Neural progenitor cell (in vitro differentiated cells): ENCODE measurements at regions not wholly inside any gene's neighbourhood (a gene's known extent, or its start where the extent isn't known, plus 50 kb on each side); places are given as distances from the start of the nearest gene placed in this dataset.

Experiments used
- DNase-seq: peaks from one replicate; pipeline ENCODE4 v3.0.0-alpha.2; 2016; ENCODE audit warnings: low spot score
- H2AFZ ChIP-seq: fragments of 200-600 bp; sonication (generic); replicated peaks from 2 replicates; pipeline ENCODE4 v1.6.1; 2016; ENCODE audit warnings: antibody characterized with exemption
- H3F3A ChIP-seq: fragments of 200-600 bp; sonication (generic); 2 replicates; pipeline ENCODE4 v1.6.1; 2016; ENCODE audit warnings: antibody characterized with exemption, low read depth
- H3K27ac ChIP-seq: fragments of 200-600 bp; sonication (generic); 2 replicates; pipeline ENCODE4 v1.5.1; 2016; ENCODE audit warnings: mild to moderate bottlenecking
- H3K27me3 ChIP-seq: fragments of 200-600 bp; sonication (generic); 2 replicates; pipeline ENCODE4 v1.6.1; 2016; ENCODE audit warnings: mild to moderate bottlenecking, moderate library complexity
- H3K36me3 ChIP-seq: fragments of 200-600 bp; sonication (generic); 2 replicates; pipeline ENCODE4 v1.5.1; 2016
- H3K4me1 ChIP-seq: fragments of 200-600 bp; sonication (generic); 2 replicates; pipeline ENCODE4 v1.6.1; 2016; ENCODE audit warnings: mixed run types
- H3K4me2 ChIP-seq: fragments of 200-600 bp; sonication (generic); 2 replicates; pipeline ENCODE4 v1.6.1; 2016
- H3K4me3 ChIP-seq: fragments of 200-600 bp; sonication (generic); 2 replicates; pipeline ENCODE4 v1.5.1; 2016
- H3K79me2 ChIP-seq: fragments of 200-600 bp; sonication (generic); 2 replicates; pipeline ENCODE4 v1.6.1; 2016; ENCODE audit warnings: low read depth
- H3K9ac ChIP-seq: fragments of 200-600 bp; sonication (generic); 2 replicates; pipeline ENCODE4 v1.6.1; 2016
- H3K9me3 ChIP-seq: fragments of 200-600 bp; sonication (generic); 2 replicates; pipeline ENCODE4 v1.5.1; 2016; ENCODE audit warnings: low read depth
- H4K20me1 ChIP-seq: fragments of 200-600 bp; sonication (generic); 2 replicates; pipeline ENCODE4 v1.6.1; 2016; ENCODE audit warnings: low read depth
- H3K27ac Mint-ChIP-seq: 3 replicates; pipeline ENCODE4 v1.8.0; 2021; ENCODE audit warnings: mixed read lengths
- H3K27me3 Mint-ChIP-seq: 2 replicates; pipeline ENCODE4 v1.8.0; 2022; ENCODE audit warnings: low read depth, mild to moderate bottlenecking, inconsistent platforms, moderate library complexity, mixed read lengths; ENCODE audit not compliant: insufficient read depth
- H3K36me3 Mint-ChIP-seq: 3 replicates; pipeline ENCODE4 v1.8.0; 2021; ENCODE audit warnings: mixed read lengths
- H3K4me1 Mint-ChIP-seq: 3 replicates; pipeline ENCODE4 v1.8.0; 2021; ENCODE audit warnings: mixed read lengths
- H3K4me3 Mint-ChIP-seq: 3 replicates; pipeline ENCODE4 v1.8.0; 2021; ENCODE audit warnings: mild to moderate bottlenecking, moderate library complexity, mixed read lengths
- H3K9me3 Mint-ChIP-seq: 3 replicates; pipeline ENCODE4 v1.8.0; 2020; ENCODE audit warnings: mixed read lengths
- EZH2 ChIP-seq: fragments of 200-600 bp; sonication (generic); IDR thresholded peaks from 2 replicates; pipeline ENCODE4 v1.6.1; 2017; ENCODE audit warnings: antibody characterized with exemption, mild to moderate bottlenecking, moderate library complexity
- EZH2phosphoT487 ChIP-seq: fragments of 200-600 bp; sonication (generic); IDR thresholded peaks from 2 replicates; pipeline ENCODE4 v1.6.1; 2017; ENCODE audit warnings: antibody characterized with exemption
- TF ChIP-seq, protein P1 (sequence below): fragments of 200-600 bp; sonication (generic); IDR thresholded peaks from 2 replicates; pipeline ENCODE4 v1.5.1; 2017; ENCODE audit warnings: antibody characterized with exemption, mild to moderate bottlenecking

DNA sequence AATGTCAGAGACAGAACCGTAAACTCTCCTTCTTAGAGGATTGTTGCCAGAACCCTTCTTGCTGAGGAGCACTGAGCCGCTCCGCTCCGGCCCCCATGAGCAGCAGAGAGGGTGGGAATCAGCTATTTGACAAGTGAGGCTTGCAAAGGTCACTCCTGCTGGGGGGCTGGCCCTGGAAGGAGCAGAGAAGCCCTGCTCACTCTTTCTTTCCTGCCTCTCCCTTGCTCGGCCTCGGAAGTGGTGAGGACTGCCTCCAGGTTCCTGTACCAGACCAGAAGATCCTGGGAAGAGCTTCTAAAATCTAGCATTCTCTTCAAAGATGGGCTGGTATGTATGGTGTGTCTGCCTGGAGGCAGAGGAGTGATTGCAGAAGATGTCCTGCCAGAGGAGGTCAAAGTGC lies 168.6 kb upstream of the NECTIN1 start:
- Histone ChIP-seq H3K9ac (no peak overlapping the region), H2AFZ (no peak overlapping the region), H3K4me2 (no peak overlapping the region), H3K4me1 (peaks cover 9% of the 10 kb centered on the region), H3K4me3 (no peak overlapping the region), H3F3A (peaks cover 7% of the 10 kb centered on the region), H4K20me1 (no peaks in the 10 kb centered on the region), H3K79me2 (no peaks in the 10 kb centered on the region), H3K36me3 (no peaks in the 10 kb centered on the region), H3K27me3 (no peaks in the 10 kb centered on the region), H3K9me3 (no peaks in the 10 kb centered on the region), H3K27ac (no peak overlapping the region)
- TF ChIP-seq EZH2: no peak
- TF ChIP-seq EZH2phosphoT487: no peak
- TF ChIP-seq, protein P1, sequence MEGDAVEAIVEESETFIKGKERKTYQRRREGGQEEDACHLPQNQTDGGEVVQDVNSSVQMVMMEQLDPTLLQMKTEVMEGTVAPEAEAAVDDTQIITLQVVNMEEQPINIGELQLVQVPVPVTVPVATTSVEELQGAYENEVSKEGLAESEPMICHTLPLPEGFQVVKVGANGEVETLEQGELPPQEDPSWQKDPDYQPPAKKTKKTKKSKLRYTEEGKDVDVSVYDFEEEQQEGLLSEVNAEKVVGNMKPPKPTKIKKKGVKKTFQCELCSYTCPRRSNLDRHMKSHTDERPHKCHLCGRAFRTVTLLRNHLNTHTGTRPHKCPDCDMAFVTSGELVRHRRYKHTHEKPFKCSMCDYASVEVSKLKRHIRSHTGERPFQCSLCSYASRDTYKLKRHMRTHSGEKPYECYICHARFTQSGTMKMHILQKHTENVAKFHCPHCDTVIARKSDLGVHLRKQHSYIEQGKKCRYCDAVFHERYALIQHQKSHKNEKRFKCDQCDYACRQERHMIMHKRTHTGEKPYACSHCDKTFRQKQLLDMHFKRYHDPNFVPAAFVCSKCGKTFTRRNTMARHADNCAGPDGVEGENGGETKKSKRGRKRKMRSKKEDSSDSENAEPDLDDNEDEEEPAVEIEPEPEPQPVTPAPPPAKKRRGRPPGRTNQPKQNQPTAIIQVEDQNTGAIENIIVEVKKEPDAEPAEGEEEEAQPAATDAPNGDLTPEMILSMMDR: no peak
- no peaks in the 10 kb centered on the region for H3K36me3 Mint-ChIP-seq
- H3K4me3 Mint-ChIP-seq: no peak overlapping the region
- no peak for DNase-seq
- peaks cover 23% of the 10 kb centered on the region for H3K4me1 Mint-ChIP-seq
- H3K9me3 Mint-ChIP-seq: no peaks in the 10 kb centered on the region
- peaks cover 7% of the 10 kb centered on the region for H3K27me3 Mint-ChIP-seq
- H3K27ac Mint-ChIP-seq: no peak overlapping the region

DNA sequence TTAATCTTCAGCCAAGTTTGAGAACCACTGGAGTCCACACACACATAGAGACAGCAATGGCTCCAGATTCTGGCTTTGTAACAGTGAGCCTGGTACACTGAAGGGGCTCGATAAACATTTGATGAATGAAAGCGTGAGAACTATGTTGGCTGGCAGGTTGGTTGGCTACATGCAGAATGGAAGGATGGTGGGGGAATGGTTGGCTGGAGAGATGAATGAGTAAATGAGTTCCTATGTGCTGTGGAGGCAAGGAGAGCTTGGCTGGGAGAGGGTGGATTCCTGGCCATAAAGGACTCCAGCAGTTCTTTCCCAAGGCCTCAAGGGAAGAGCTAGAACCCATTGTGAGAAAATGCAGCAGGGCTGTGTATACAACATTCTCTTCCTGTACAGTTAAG lies 168.0 kb upstream of the NECTIN1 start:
- Histone ChIP-seq H3K4me2 (no peak overlapping the region), H3K27ac (no peak overlapping the region), H3K4me3 (no peak overlapping the region), H3K9ac (no peak overlapping the region), H3K4me1 (peaks cover 14% of the 10 kb centered on the region), H4K20me1 (no peaks in the 10 kb centered on the region), H3K27me3 (no peaks in the 10 kb centered on the region), H3K79me2 (no peaks in the 10 kb centered on the region), H3F3A (peaks cover 8% of the 10 kb centered on the region), H3K36me3 (no peaks in the 10 kb centered on the region), H2AFZ (no peak overlapping the region), H3K9me3 (no peaks in the 10 kb centered on the region)
- DNase-seq: no peak
- Mint-ChIP-seq H3K36me3 (no peaks in the 10 kb centered on the region), H3K27ac (no peak overlapping the region), H3K27me3 (peaks cover 11% of the 10 kb centered on the region), H3K9me3 (no peaks in the 10 kb centered on the region), H3K4me1 (peaks cover 27% of the 10 kb centered on the region), H3K4me3 (no peak overlapping the region)
- no peak for TF ChIP-seq EZH2phosphoT487
- TF ChIP-seq EZH2: no peak

DNA sequence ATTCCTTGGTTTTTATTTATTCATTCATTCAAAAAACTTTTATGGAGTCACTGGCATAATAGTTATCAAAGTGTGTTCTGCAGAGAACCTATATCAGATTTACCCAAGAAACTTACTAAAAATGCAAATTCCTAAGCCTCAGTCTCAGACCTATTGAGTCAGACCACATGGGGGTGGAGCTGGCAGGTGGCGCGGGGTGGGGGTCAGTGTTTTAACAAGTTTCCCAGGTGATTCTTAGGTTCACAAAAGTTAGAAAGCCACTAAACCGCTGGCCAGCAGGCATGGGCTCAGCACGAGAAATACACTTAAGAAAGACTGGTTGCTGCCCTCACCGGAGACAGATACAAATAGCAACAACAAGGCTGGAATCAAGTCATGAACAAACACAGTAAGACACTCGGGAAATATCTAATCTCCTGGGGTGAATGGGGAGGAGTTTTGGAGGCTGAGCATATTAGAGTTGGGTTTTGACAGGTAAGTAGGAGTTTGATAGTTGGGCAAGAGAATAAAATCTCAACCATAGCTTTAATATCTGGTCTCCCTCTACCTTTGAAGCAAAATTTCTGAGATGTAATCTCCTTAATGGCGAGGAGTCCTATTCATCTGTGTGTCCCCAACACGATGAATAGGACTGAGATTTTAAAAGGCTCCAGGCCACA lies 167.5 kb upstream of the NECTIN1 start:
- Histone ChIP-seq H3K4me1 (peaks cover 15% of the 10 kb centered on the region), H3K27me3 (no peaks in the 10 kb centered on the region), H3K79me2 (no peaks in the 10 kb centered on the region), H3K27ac (no peak overlapping the region), H3K4me3 (no peak overlapping the region), H3K4me2 (no peak overlapping the region), H3K36me3 (no peaks in the 10 kb centered on the region), H3K9ac (no peak overlapping the region), H3K9me3 (no peaks in the 10 kb centered on the region), H4K20me1 (no peaks in the 10 kb centered on the region), H3F3A (peaks cover 8% of the 10 kb centered on the region), H2AFZ (no peak overlapping the region)
- Mint-ChIP-seq H3K4me3 (no peak overlapping the region), H3K9me3 (no peaks in the 10 kb centered on the region), H3K4me1 (peaks cover 31% of the 10 kb centered on the region), H3K36me3 (no peaks in the 10 kb centered on the region), H3K27ac (no peak overlapping the region), H3K27me3 (peaks cover 14% of the 10 kb centered on the region)
- TF ChIP-seq EZH2phosphoT487: no peak
- no peak for TF ChIP-seq EZH2
- TF ChIP-seq, protein P1: no peak
- DNase-seq: no peak

DNA sequence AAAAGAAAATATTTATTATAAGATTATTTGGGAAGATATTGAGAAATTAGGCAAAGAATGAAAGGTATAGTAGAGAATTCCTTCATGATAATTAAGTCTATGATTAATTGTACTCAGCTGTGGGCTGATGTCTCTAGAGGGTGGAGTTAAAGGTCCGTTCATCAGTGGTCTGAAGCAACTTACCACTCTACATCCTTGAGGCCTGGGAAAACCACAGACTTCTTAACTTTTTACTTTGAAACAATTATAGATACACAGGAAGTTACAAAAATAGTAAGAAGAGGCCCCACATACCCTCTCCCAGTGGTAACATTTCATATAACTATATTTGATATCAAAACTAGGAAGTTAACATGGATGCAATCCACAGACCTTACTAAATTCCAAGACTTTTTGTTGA lies 167.0 kb upstream of the NECTIN1 start:
- Mint-ChIP-seq H3K4me1 (peaks cover 35% of the 10 kb centered on the region), H3K27me3 (peaks cover 14% of the 10 kb centered on the region), H3K9me3 (no peaks in the 10 kb centered on the region), H3K36me3 (no peaks in the 10 kb centered on the region), H3K4me3 (no peak overlapping the region), H3K27ac (no peak overlapping the region)
- no peak overlapping the region for H2AFZ ChIP-seq
- H3K4me3 ChIP-seq: no peak overlapping the region
- peaks cover 8% of the 10 kb centered on the region for H3F3A ChIP-seq
- TF ChIP-seq EZH2: no peak
- TF ChIP-seq EZH2phosphoT487: no peak
- TF ChIP-seq, protein P1: no peak
- peaks cover 20% of the 10 kb centered on the region for H3K4me1 ChIP-seq
- no peaks in the 10 kb centered on the region for H3K9me3 ChIP-seq
- DNase-seq: no peak
- H3K9ac ChIP-seq: no peak overlapping the region
- H3K36me3 ChIP-seq: no peaks in the 10 kb centered on the region
- H3K79me2 ChIP-seq: no peaks in the 10 kb centered on the region
- no peaks in the 10 kb centered on the region for H4K20me1 ChIP-seq
- H3K27ac ChIP-seq: no peak overlapping the region
- no peaks in the 10 kb centered on the region for H3K27me3 ChIP-seq
- H3K4me2 ChIP-seq: no peak overlapping the region
